HFFc6 (cell line): ENCODE measurements at regions not wholly inside any gene's neighbourhood (a gene's known extent, or its start where the extent isn't known, plus 50 kb on each side); places are given as distances from the start of the nearest gene placed in this dataset.

ENCODE experiments used
- DNase-seq: peaks from one replicate; pipeline ENCODE4 v3.0.0-alpha.2; 2018
- H3K27ac Mint-ChIP-seq: 2 replicates; pipeline ENCODE4 v1.8.0; 2020; ENCODE audit warnings: mild to moderate bottlenecking, mixed read lengths
- H3K27me3 Mint-ChIP-seq: 2 replicates; pipeline ENCODE4 v1.8.0; 2021; ENCODE audit warnings: mild to moderate bottlenecking, moderate library complexity, mixed read lengths; ENCODE audit not compliant: insufficient read depth
- H3K36me3 Mint-ChIP-seq: 2 replicates; pipeline ENCODE4 v1.8.0; 2021; ENCODE audit warnings: low read depth, mixed read lengths
- H3K4me1 Mint-ChIP-seq: 2 replicates; pipeline ENCODE4 v1.8.0; 2020; ENCODE audit warnings: low read depth, mixed read lengths
- H3K4me3 Mint-ChIP-seq: 2 replicates; pipeline ENCODE4 v1.8.0; 2020; ENCODE audit warnings: mild to moderate bottlenecking, moderate library complexity, mixed read lengths
- H3K9me3 Mint-ChIP-seq: 2 replicates; pipeline ENCODE4 v1.8.0; 2020; ENCODE audit warnings: mild to moderate bottlenecking, mixed read lengths
- CTCF ChIP-seq: fragments of 200-600 bp; sonication (generic); IDR thresholded peaks from 2 replicates; pipeline ENCODE4 v1.5.0; 2021; ENCODE audit warnings: antibody characterized with exemption, mild to moderate bottlenecking

GRCh38 chr10:3409928-3410327, 237.3 kb upstream of the PITRM1 start:
- Mint-ChIP-seq H3K9me3 (peaks cover 10% of the 10 kb centered on the region), H3K4me3 (no peak overlapping the region), H3K36me3 (peaks cover 10% of the 10 kb centered on the region), H3K27ac (no peak overlapping the region), H3K4me1 (no peaks in the 10 kb centered on the region; the same call in 1 of the 2 replicates), H3K27me3 (peaks cover 32% of the 10 kb centered on the region)
- DNase-seq, result no peak
- no peak for TF ChIP-seq CTCF

GRCh38 chr10:3408603-3409365, 236.2 kb upstream of the PITRM1 start:
- H3K4me3 Mint-ChIP-seq, result no peak overlapping the region
- peaks cover 10% of the 10 kb centered on the region for H3K9me3 Mint-ChIP-seq
- TF ChIP-seq CTCF, result no peak
- H3K27me3 Mint-ChIP-seq, result peaks cover 31% of the 10 kb centered on the region
- DNase-seq, result no peak
- H3K27ac Mint-ChIP-seq, result no peak overlapping the region
- no peaks in the 10 kb centered on the region; the same call in 1 of the 2 replicates for H3K4me1 Mint-ChIP-seq
- H3K36me3 Mint-ChIP-seq, result peaks cover 10% of the 10 kb centered on the region

- peaks cover 33% of the 10 kb centered on the region for H3K27me3 Mint-ChIP-seq
- TF ChIP-seq CTCF, result no peak
- H3K4me3 Mint-ChIP-seq, result no peak overlapping the region
- H3K4me1 Mint-ChIP-seq, result peaks cover 7% of the 10 kb centered on the region
- H3K27ac Mint-ChIP-seq, result no peak overlapping the region
- peaks cover 6% of the 10 kb centered on the region for H3K36me3 Mint-ChIP-seq
- peaks cover 10% of the 10 kb centered on the region for H3K9me3 Mint-ChIP-seq
- DNase-seq, result no peak
Observed at GRCh38 chr10:3407208-3407607, 234.6 kb upstream of the PITRM1 start.

GRCh38 chr10:3406556-3406955, 234.0 kb upstream of the PITRM1 start:
- H3K4me1 Mint-ChIP-seq, result peaks cover 14% of the 10 kb centered on the region
- no peak for TF ChIP-seq CTCF
- H3K4me3 Mint-ChIP-seq, result no peak overlapping the region
- H3K9me3 Mint-ChIP-seq, result peaks cover 9% of the 10 kb centered on the region
- no peak for DNase-seq
- H3K27ac Mint-ChIP-seq, result no peak overlapping the region
- peaks cover 6% of the 10 kb centered on the region for H3K36me3 Mint-ChIP-seq
- H3K27me3 Mint-ChIP-seq, result peaks cover 27% of the 10 kb centered on the region

GRCh38 chr10:3404381-3404780, 231.8 kb upstream of the PITRM1 start:
- DNase-seq, result no peak
- peaks cover 35% of the 10 kb centered on the region for H3K4me1 Mint-ChIP-seq
- H3K4me3 Mint-ChIP-seq, result no peak overlapping the region
- H3K27me3 Mint-ChIP-seq, result peaks cover 10% of the 10 kb centered on the region
- no peaks in the 10 kb centered on the region for H3K36me3 Mint-ChIP-seq
- H3K9me3 Mint-ChIP-seq, result no peaks in the 10 kb centered on the region
- TF ChIP-seq CTCF, result no peak
- no peak overlapping the region for H3K27ac Mint-ChIP-seq
